ENCODE measurements at regions not wholly inside any gene's neighbourhood (a gene's known extent, or its start where the extent isn't known, plus 50 kb on each side); places are given as distances from the start of the nearest gene placed in this dataset.
"Not testable (repeated sequence)": the region's sequence is repeated elsewhere in the genome, so short reads cannot be mapped to it uniquely, and the experiment has no call there.

- DNase-seq, result no peak
Measured at GRCh38 chr10:123381224-123381623, 227.0 kb downstream of the BUB3 start.

- no peak for DNase-seq
Measured at GRCh38 chr10:123382491-123382890, 228.3 kb downstream of the BUB3 start.

- no peak for DNase-seq
Measured at GRCh38 chr10:123385508-123386080, 231.4 kb downstream of the BUB3 start.

GRCh38 chr10:123389520-123389919 is 235.3 kb downstream of the BUB3 start:
- no peak for DNase-seq

- DNase-seq, result no peak
Measured at GRCh38 chr10:123390332-123390731, 236.1 kb downstream of the BUB3 start.

GRCh38 chr10:123390874-123391273 is 236.7 kb downstream of the BUB3 start:
- no peak for DNase-seq

GRCh38 chr10:123391275-123392028 is 237.2 kb downstream of the BUB3 start:
- no peak for DNase-seq

GRCh38 chr10:123392182-123392963 is 238.2 kb downstream of the BUB3 start:
- DNase-seq, result no peak

- DNase-seq, result no peak
Measured at GRCh38 chr10:123393170-123393569, 239.0 kb downstream of the BUB3 start.

- no peak for DNase-seq
Measured at GRCh38 chr10:123394382-123394781, 240.2 kb downstream of the BUB3 start.

GRCh38 chr10:123395234-123395633 is 241.0 kb downstream of the BUB3 start:
- DNase-seq, result not testable (repeated sequence)

GRCh38 chr10:123395906-123396305 is 241.7 kb downstream of the BUB3 start:
- no peak for DNase-seq

- DNase-seq, result no peak
Measured at GRCh38 chr10:123398180-123398591, 244.0 kb downstream of the BUB3 start.

GRCh38 chr10:123398756-123399155 is 244.6 kb downstream of the BUB3 start:
- DNase-seq, result no peak

GRCh38 chr10:123399276-123399839 is 245.2 kb downstream of the BUB3 start:
- no peak for DNase-seq

- no peak for DNase-seq
Measured at GRCh38 chr10:123402021-123402420, 247.8 kb downstream of the BUB3 start.

- DNase-seq, result no peak
Measured at GRCh38 chr10:123402656-123403055, 248.5 kb downstream of the BUB3 start.

GRCh38 chr10:123404357-123404756 is 250.2 kb downstream of the BUB3 start:
- no peak for DNase-seq

GRCh38 chr10:123408660-123409059 is 254.5 kb downstream of the BUB3 start:
- DNase-seq, result no peak

- DNase-seq, result no peak
Measured at GRCh38 chr10:123409426-123409825, 255.2 kb downstream of the BUB3 start.

- DNase-seq, result no peak
Measured at GRCh38 chr10:123409884-123410283, 255.7 kb downstream of the BUB3 start.

- no peak for DNase-seq
Measured at GRCh38 chr10:123413353-123413752, 252.8 kb upstream of the GPR26 start.

- DNase-seq, result no peak
Measured at GRCh38 chr10:123415523-123415922, 250.6 kb upstream of the GPR26 start.

GRCh38 chr10:123417414-123417813 is 248.7 kb upstream of the GPR26 start:
- DNase-seq, result no peak
